K562 (cell line): ENCODE measurements at regions not wholly inside any gene's neighbourhood (a gene's known extent, or its start where the extent isn't known, plus 50 kb on each side); places are given as distances from the start of the nearest gene placed in this dataset.

Source experiments
- CTCF ChIP-seq, 3 experiments: IDR thresholded peaks in 2 of 3; conservative IDR thresholded peaks in 1 of 3; 2 replicates each; pipeline ENCODE4 v1.5.1; 2011 to 2012; ENCODE audit warnings: low read length in 3 of 3, mild to moderate bottlenecking in 3 of 3, control low read depth in 2 of 3, improper control_type of control experiment in 1 of 3, inconsistent platforms in 1 of 3, low read depth in 1 of 3, mixed read lengths in 1 of 3, moderate library complexity in 1 of 3; ENCODE audit not compliant: insufficient read depth in 2 of 3
- E2F8 ChIP-seq: fragments of 450-650 bp; IDR thresholded peaks from 2 replicates; pipeline ENCODE4 v1.7.1; 2018; ENCODE audit warnings: mild to moderate bottlenecking, low read depth; ENCODE audit not compliant: partially characterized antibody
- ELF4 ChIP-seq: fragments of 450-650 bp; formaldehyde crosslinking; IDR thresholded peaks from 2 replicates; pipeline ENCODE4 v1.4.0; 2022; ENCODE audit warnings: missing genetic modification characterization
- POLR2AphosphoS5 ChIP-seq: IDR thresholded peaks from 2 replicates; pipeline ENCODE4 v1.6.1; 2011; ENCODE audit warnings: mild to moderate bottlenecking, low read depth, low read length, moderate library complexity; ENCODE audit not compliant: control insufficient read depth, insufficient read depth
- RCOR1 ChIP-seq, 2 experiments: IDR thresholded peaks; 2 replicates each; pipeline ENCODE4 v1.6.1; 2012; ENCODE audit warnings: low read depth in 2 of 2, low read length in 2 of 2, borderline replicate concordance in 1 of 2, improper control_type of control experiment in 1 of 2
- SOX6 ChIP-seq: fragments of 450-650 bp; IDR thresholded peaks from 2 replicates; pipeline ENCODE4 v1.6.1; 2014; ENCODE audit warnings: mild to moderate bottlenecking
- TAF1 ChIP-seq: IDR thresholded peaks from 2 replicates; pipeline ENCODE4 v1.6.1; 2011; ENCODE audit warnings: mild to moderate bottlenecking, low read length, moderate library complexity; ENCODE audit not compliant: insufficient read depth, control insufficient read depth, severe bottlenecking; ENCODE audit errors: extremely low read depth
- TFE3 ChIP-seq: fragments of 450-650 bp; formaldehyde crosslinking; IDR thresholded peaks from 2 replicates; pipeline ENCODE4 v1.4.0; 2020; ENCODE audit warnings: mild to moderate bottlenecking, mixed read lengths
- ZBTB33 ChIP-seq: sonication (generic); formaldehyde crosslinking; IDR thresholded peaks from 2 replicates; pipeline ENCODE4 v1.8.1; 2023; ENCODE audit warnings: mild to moderate bottlenecking, missing genetic modification reagents
- ZBTB8A ChIP-seq: fragments of 450-650 bp; IDR thresholded peaks from 2 replicates; pipeline ENCODE4 v1.6.1; 2018; ENCODE audit warnings: mild to moderate bottlenecking, moderate library complexity; ENCODE audit not compliant: partially characterized antibody
- ZFP36 ChIP-seq: fragments of 150-350 bp; IDR thresholded peaks from 2 replicates; pipeline ENCODE4 v1.6.1; 2018; ENCODE audit warnings: low read length, low read depth; ENCODE audit not compliant: partially characterized antibody
- ZNF354B ChIP-seq: fragments of 250-450 bp; sonication (Bioruptor Pico); IDR thresholded peaks from 2 replicates; pipeline ENCODE4 v1.4.0; 2020

GRCh38 chr5:97427235-97427634, 244.2 kb upstream of the RIOK2 start:
- no peak for TF ChIP-seq CTCF (IDR thresholded peaks at IDR 0.05 in 2 of 3, conservative IDR thresholded peaks at IDR 0.05 in 1 of 3; ENCODE audit: insufficient read depth in 2 of 3, low read depth in 1 of 3, low read length in 3 of 3)
- no peak for TF ChIP-seq ELF4 (CRISPR knock-in tag)
- no peak for TF ChIP-seq ZBTB33 (CRISPR knock-in tag)
- TF ChIP-seq POLR2AphosphoS5 = no peak
- TF ChIP-seq TFE3 (CRISPR knock-in tag) = no peak
- TF ChIP-seq RCOR1 (IDR thresholded peaks at IDR 0.05; ENCODE audit: borderline replicate concordance in 1 of 2, low read depth in 2 of 2, low read length in 2 of 2) = no peak
- no peak for TF ChIP-seq SOX6
- TF ChIP-seq ZFP36 = no peak
- no peak for TF ChIP-seq TAF1
- no peak for TF ChIP-seq ZBTB8A
- no peak for TF ChIP-seq ZNF354B (CRISPR knock-in tag)
- no peak for TF ChIP-seq E2F8
